Natural killer cell (primary cell): ENCODE measurements at regions not wholly inside any gene's neighbourhood (a gene's known extent, or its start where the extent isn't known, plus 50 kb on each side); places are given as distances from the start of the nearest gene placed in this dataset.
"Not testable (repeated sequence)": the region's sequence is repeated elsewhere in the genome, so short reads cannot be mapped to it uniquely, and the experiment has no call there.

Experiments used
- ATAC-seq, 3 donors: fragments of 150-1000 bp in 2 of 3; fragments of 200-7000 bp in 1 of 3; cut with Tn5 transposase; 1 replicate in 1 of 3; 2 replicates in 2 of 3; pipeline ENCODE4 v1.10.0; 2021; ENCODE audit warnings: mild to moderate bottlenecking in 2 of 3, moderate library complexity in 2 of 3
- DNase-seq, 2 donors: peaks; one replicate each; pipeline versions ENCODE4 v3.0.0 to v3.0.0-alpha.2; 2013 to 2021; ENCODE audit warnings: mixed read lengths in 1 of 2
- H3K27ac ChIP-seq: one replicate; pipeline ENCODE4 v1.5.1; 2013; ENCODE audit warnings: mild to moderate bottlenecking, low read length
- H3K27me3 ChIP-seq: one replicate; pipeline ENCODE4 v1.6.1; 2013; ENCODE audit warnings: low read length; ENCODE audit not compliant: control insufficient read depth, insufficient read depth
- H3K36me3 ChIP-seq: one replicate; pipeline ENCODE4 v1.6.1; 2013; ENCODE audit warnings: low read length; ENCODE audit not compliant: control insufficient read depth, insufficient read depth
- H3K4me1 ChIP-seq: one replicate; pipeline ENCODE4 v1.6.1; 2013; ENCODE audit warnings: low read length; ENCODE audit not compliant: control insufficient read depth, insufficient read depth
- H3K4me3 ChIP-seq: one replicate; pipeline ENCODE4 v1.5.1; 2013; ENCODE audit warnings: low read length
- H3K9me3 ChIP-seq: one replicate; pipeline ENCODE4 v1.6.1; 2013; ENCODE audit warnings: low read length; ENCODE audit not compliant: control insufficient read depth, insufficient read depth
- H3K27ac Mint-ChIP-seq, 2 donors: one replicate each; pipeline ENCODE4 v1.8.0; 2022; ENCODE audit warnings: mild to moderate bottlenecking in 2 of 2, mixed read lengths in 2 of 2, moderate library complexity in 1 of 2
- H3K27me3 Mint-ChIP-seq, 2 donors: one replicate each; pipeline ENCODE4 v1.8.0; 2022; ENCODE audit warnings: low read depth in 2 of 2, mixed read lengths in 2 of 2
- H3K36me3 Mint-ChIP-seq: one replicate; pipeline ENCODE4 v1.8.0; 2022; ENCODE audit warnings: mixed read lengths
- H3K4me1 Mint-ChIP-seq, 2 donors: one replicate each; pipeline ENCODE4 v1.8.0; 2022; ENCODE audit warnings: mixed read lengths in 2 of 2
- H3K4me3 Mint-ChIP-seq: one replicate; pipeline ENCODE4 v1.8.0; 2022; ENCODE audit warnings: mild to moderate bottlenecking, moderate library complexity, mixed read lengths
- H3K9me3 Mint-ChIP-seq, 2 donors: one replicate each; pipeline ENCODE4 v1.8.0; 2022; ENCODE audit warnings: mixed read lengths in 2 of 2
- WGBS: methylation state at CpG from one replicate; pipeline ENCODE4 v1.1.7; 2013; ENCODE audit warnings: missing lambda C conversion rate; ENCODE audit not compliant: insufficient coverage; 5-methylcytosine and 5-hydroxymethylcytosine counted together
- intact Hi-C: fragments of 100-400 bp; cut with micrococcal nuclease; formaldehyde crosslinking; loops from one replicate; pipeline ENCODE4 v1.14.2; 2022
- TF ChIP-seq, protein P1 (sequence below): fragments of 200-600 bp; IDR thresholded peaks from one replicate; pipeline ENCODE4 v1.8.0; 2022; ENCODE audit warnings: antibody characterized with exemption

- Histone ChIP-seq H3K4me3 (peak overlapping the region; percentile 58), H3K27me3 (peaks cover 14% of the 10 kb centered on the region), H3K36me3 (no peaks in the 10 kb centered on the region), H3K9me3 (no peaks in the 10 kb centered on the region), H3K4me1 (peaks cover 20% of the 10 kb centered on the region), H3K27ac (peak overlapping the region; percentile 62)
- Mint-ChIP-seq H3K4me3 (peak overlapping the region; percentile 98), H3K27ac (peak overlapping the region; percentile 93 to 98), H3K9me3 (no peaks in the 10 kb centered on the region), H3K36me3 (no peaks in the 10 kb centered on the region), H3K4me1 (peaks cover 22 to 28% of the 10 kb centered on the region in 2 donors), H3K27me3 (peaks cover 24 to 35% of the 10 kb centered on the region in 2 donors)
- intact Hi-C loops = loop anchor here (1.0 to 10.0 kb wide), 4 partner anchors 43 to 746 kb away; partner anchors contain the start of gene OR2H2
- WGBS = under 1% methylated on average over 42 of the region's 43 CpGs
- peak; percentile 76 to 83 (median 80) for ATAC-seq
- DNase-seq = peak; percentile 74 to 89
- TF ChIP-seq, protein P1, sequence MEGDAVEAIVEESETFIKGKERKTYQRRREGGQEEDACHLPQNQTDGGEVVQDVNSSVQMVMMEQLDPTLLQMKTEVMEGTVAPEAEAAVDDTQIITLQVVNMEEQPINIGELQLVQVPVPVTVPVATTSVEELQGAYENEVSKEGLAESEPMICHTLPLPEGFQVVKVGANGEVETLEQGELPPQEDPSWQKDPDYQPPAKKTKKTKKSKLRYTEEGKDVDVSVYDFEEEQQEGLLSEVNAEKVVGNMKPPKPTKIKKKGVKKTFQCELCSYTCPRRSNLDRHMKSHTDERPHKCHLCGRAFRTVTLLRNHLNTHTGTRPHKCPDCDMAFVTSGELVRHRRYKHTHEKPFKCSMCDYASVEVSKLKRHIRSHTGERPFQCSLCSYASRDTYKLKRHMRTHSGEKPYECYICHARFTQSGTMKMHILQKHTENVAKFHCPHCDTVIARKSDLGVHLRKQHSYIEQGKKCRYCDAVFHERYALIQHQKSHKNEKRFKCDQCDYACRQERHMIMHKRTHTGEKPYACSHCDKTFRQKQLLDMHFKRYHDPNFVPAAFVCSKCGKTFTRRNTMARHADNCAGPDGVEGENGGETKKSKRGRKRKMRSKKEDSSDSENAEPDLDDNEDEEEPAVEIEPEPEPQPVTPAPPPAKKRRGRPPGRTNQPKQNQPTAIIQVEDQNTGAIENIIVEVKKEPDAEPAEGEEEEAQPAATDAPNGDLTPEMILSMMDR = peak; percentile 63
Observed at GRCh38 chr6:28838634-28839442, 84.9 kb downstream of the TRIM27 start.

DNA sequence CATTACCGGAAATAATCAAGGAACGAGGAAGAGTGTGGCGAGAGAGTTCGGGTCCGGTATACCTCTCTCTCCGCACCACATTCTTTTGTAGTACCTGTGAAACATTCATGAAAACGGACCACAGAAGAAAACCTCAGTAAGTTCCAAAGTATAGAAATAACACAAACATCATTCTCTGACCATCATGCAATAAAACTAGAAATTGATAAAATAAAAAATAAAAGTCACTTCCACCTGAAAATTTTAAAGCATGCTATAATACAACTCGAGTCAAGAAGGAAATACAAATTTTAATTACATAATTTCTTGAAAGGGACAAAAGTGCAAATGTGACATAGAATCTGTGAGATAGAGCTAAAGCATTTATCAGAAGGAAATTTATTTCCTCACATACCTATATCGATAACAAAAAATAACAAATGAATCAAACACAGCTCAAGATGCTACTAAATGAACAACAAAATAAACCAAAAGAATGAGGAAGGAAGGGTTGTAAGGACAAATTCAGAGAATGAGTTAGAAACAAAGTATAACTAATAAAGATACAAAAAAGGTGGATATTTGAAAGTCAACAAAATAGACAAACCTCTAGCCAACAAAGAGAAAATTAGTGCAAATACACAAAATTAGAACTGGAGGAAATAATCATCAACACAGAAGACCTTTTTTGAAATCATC is 84.2 kb downstream of the TRIM27 start:
- Mint-ChIP-seq H3K4me3 (peak overlapping the region; percentile 98), H3K27ac (peak overlapping the region; percentile 93 to 98), H3K27me3 (peaks cover 22 to 35% of the 10 kb centered on the region in 2 donors), H3K4me1 (peaks cover 22 to 28% of the 10 kb centered on the region in 2 donors), H3K36me3 (no peaks in the 10 kb centered on the region), H3K9me3 (no peaks in the 10 kb centered on the region)
- DNase-seq (peak in 1 of 2 donors; percentile 27), ATAC-seq (no peak)
- no peaks in the 10 kb centered on the region for H3K9me3 ChIP-seq
- intact Hi-C loops = loop anchor here (5.0 to 10.0 kb wide), 2 partner anchors 43 to 745 kb away; partner anchors contain the start of gene OR2H2
- no peak overlapping the region for H3K27ac ChIP-seq
- peak overlapping the region; percentile 58 for H3K4me3 ChIP-seq
- WGBS = 4% methylated on average over 6 of the region's 9 CpGs
- no peaks in the 10 kb centered on the region for H3K36me3 ChIP-seq
- H3K27me3 ChIP-seq = peaks cover 16% of the 10 kb centered on the region
- TF ChIP-seq, protein P1 = no peak
- peaks cover 20% of the 10 kb centered on the region for H3K4me1 ChIP-seq

DNA sequence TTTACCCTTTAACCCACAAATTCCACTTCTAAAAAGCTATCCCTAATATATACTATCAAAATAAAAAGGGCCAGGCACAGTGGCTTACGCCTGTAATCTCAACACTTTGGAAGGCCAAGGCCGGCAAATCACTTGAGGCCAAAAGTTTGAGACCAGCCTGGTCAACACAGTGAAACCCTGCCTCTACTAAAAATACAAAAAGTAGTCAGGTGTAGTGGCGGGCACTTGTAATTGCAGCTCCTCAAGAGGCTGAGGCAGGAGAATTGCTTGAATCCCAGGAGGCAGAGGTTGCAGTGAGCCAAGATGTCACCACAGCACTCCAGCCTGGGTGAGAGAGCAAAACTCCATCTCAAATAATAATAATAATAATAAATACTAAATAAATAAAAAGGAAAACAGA is 82.5 kb downstream of the TRIM27 start:
- no peaks in the 10 kb centered on the region for H3K36me3 Mint-ChIP-seq
- WGBS = 79% methylated on average over 3 of the region's 3 CpGs
- Histone ChIP-seq H3K27ac (no peak overlapping the region), H3K4me1 (peaks cover 20% of the 10 kb centered on the region), H3K27me3 (peaks cover 9% of the 10 kb centered on the region), H3K4me3 (no peak overlapping the region), H3K9me3 (no peaks in the 10 kb centered on the region), H3K36me3 (no peaks in the 10 kb centered on the region)
- no peak for DNase-seq
- no peak for ATAC-seq
- peaks cover 30 to 40% of the 10 kb centered on the region in 2 donors for H3K27me3 Mint-ChIP-seq
- no peak overlapping the region for H3K4me3 Mint-ChIP-seq
- H3K9me3 Mint-ChIP-seq = no peaks in the 10 kb centered on the region
- H3K27ac Mint-ChIP-seq = no peak overlapping the region
- H3K4me1 Mint-ChIP-seq = peaks cover 22 to 28% of the 10 kb centered on the region in 2 donors
- TF ChIP-seq, protein P1 = no peak
- intact Hi-C loops = no loop called here

DNA sequence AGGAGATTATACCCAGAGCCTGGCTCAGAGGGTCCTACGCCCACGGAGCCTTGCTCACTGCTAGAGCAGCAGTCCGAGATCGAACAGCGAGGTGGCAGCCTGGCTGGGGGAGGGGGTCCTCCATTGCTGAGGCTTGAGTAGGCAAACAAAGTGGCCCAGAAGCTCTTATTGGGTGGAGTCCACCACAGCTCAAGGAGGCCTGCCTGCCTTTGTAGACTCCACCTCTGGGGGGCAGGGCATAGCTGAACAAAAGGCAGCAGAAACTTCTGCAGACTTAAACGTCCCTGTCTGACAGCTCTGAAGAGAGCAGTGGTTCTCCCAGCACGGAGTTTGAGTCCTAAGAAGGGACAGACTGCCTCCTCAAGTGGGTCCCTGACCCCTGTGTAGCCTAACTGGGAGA is 75.0 kb downstream of the TRIM27 start:
- H3K9me3 ChIP-seq, ATAC-seq, H3K27me3 ChIP-seq, H3K36me3 ChIP-seq, H3K4me1 Mint-ChIP-seq, H3K27ac ChIP-seq, H3K27ac Mint-ChIP-seq, H3K9me3 Mint-ChIP-seq, intact Hi-C loops, H3K36me3 Mint-ChIP-seq, H3K4me3 ChIP-seq, H3K4me1 ChIP-seq, H3K4me3 Mint-ChIP-seq: not testable (repeated sequence)
- peaks cover 45 to 71% of the 10 kb centered on the region in 2 donors for H3K27me3 Mint-ChIP-seq
- peak; percentile 22 to 59 for DNase-seq
- 63% methylated on average over 7 of the region's 7 CpGs for WGBS
